OCI-LY7 (cell line): ENCODE measurements at regions not wholly inside any gene's neighbourhood (a gene's known extent, or its start where the extent isn't known, plus 50 kb on each side); places are given as distances from the start of the nearest gene placed in this dataset.

ENCODE experiments used
- BruUV-seq: library from RNA; stranded (reverse); fragments of 400-500 nt; replicated peaks from 2 replicates; lab custom pipeline; 2021; lab: Mats Ljungman, UMichigan
- CTCF ChIA-PET: fragments of 300-600 bp; sonication (Branson Sonifier 250); formaldehyde crosslinking; loops from one replicate; lab custom pipeline; 2022; ENCODE audit warnings: antibody characterized with exemption; ENCODE audit not compliant: unreplicated experiment; lab: Charles Lee
- POLR2A ChIA-PET: fragments of 300-600 bp; sonication (Branson Sonifier 250); formaldehyde crosslinking; loops from one replicate; lab custom pipeline; 2022; ENCODE audit warnings: antibody characterized with exemption; lab: Charles Lee
- DNase-seq: peaks from one replicate; pipeline ENCODE4 v3.0.0-alpha.2; 2015; ENCODE audit warnings: low spot score
- H2AFZ ChIP-seq: fragments of 200-600 bp; sonication (generic), shearing (Covaris generic); 2 replicates; pipeline ENCODE4 v1.6.1; 2014; ENCODE audit warnings: mild to moderate bottlenecking, antibody characterized with exemption, low read length, moderate library complexity
- H3K27ac ChIP-seq: fragments of 200-600 bp; sonication (generic); 2 replicates; pipeline ENCODE4 v1.5.1; 2014; ENCODE audit warnings: mixed run types, low read depth, mild to moderate bottlenecking, moderate library complexity, low read length, inconsistent platforms; ENCODE audit not compliant: poor library complexity, severe bottlenecking
- H3K36me3 ChIP-seq: fragments of 200-600 bp; sonication (generic); 2 replicates; pipeline ENCODE4 v1.6.1; 2014; ENCODE audit warnings: mild to moderate bottlenecking, antibody characterized with exemption, low read length, moderate library complexity, mixed read lengths; ENCODE audit not compliant: insufficient read depth
- H3K4me1 ChIP-seq: fragments of 200-600 bp; sonication (generic); 2 replicates; pipeline ENCODE4 v1.5.1; 2014; ENCODE audit warnings: mild to moderate bottlenecking, low read length; ENCODE audit not compliant: insufficient read depth, poor library complexity, severe bottlenecking
- H3K4me2 ChIP-seq: fragments of 200-600 bp; sonication (generic); 2 replicates; pipeline ENCODE4 v1.6.1; 2014; ENCODE audit warnings: mild to moderate bottlenecking, low read length
- H3K4me3 ChIP-seq: fragments of 200-600 bp; sonication (generic); 2 replicates; pipeline ENCODE4 v1.5.1; 2014; ENCODE audit warnings: mild to moderate bottlenecking, low read depth, low read length; ENCODE audit not compliant: poor library complexity, severe bottlenecking
- H3K79me2 ChIP-seq: fragments of 200-600 bp; sonication (generic); 2 replicates; pipeline ENCODE4 v1.6.1; 2016; ENCODE audit warnings: low read depth, mild to moderate bottlenecking, low read length, moderate library complexity, mixed read lengths; ENCODE audit not compliant: insufficient read depth
- H3K9me2 ChIP-seq: fragments of 200-600 bp; sonication (generic); 2 replicates; pipeline ENCODE4 v1.6.1; 2016; ENCODE audit warnings: mild to moderate bottlenecking, low read length, mixed read lengths; ENCODE audit not compliant: insufficient read depth
- H3K9me3 ChIP-seq: fragments of 200-600 bp; sonication (generic); 2 replicates; pipeline ENCODE4 v1.6.1; 2014; ENCODE audit warnings: mild to moderate bottlenecking, mixed run types, low read length, mixed read lengths
- H4K20me1 ChIP-seq: fragments of 200-600 bp; sonication (generic); 2 replicates; pipeline ENCODE4 v1.6.1; 2014; ENCODE audit warnings: mild to moderate bottlenecking, antibody characterized with exemption, low read length, moderate library complexity, mixed read lengths; ENCODE audit not compliant: insufficient read depth
- CTCF ChIP-seq: fragments of 200-600 bp; sonication (generic); conservative IDR thresholded peaks from 2 replicates; pipeline ENCODE4 v1.5.1; 2014; ENCODE audit warnings: mild to moderate bottlenecking, antibody characterized with exemption, low read length, moderate library complexity, mixed read lengths
- EZH2phosphoT487 ChIP-seq: fragments of 200-600 bp; sonication (generic); IDR thresholded peaks from 2 replicates; pipeline ENCODE4 v1.6.1; 2018; ENCODE audit warnings: low read depth, borderline replicate concordance, mild to moderate bottlenecking, mixed run types, antibody characterized with exemption, low read length, moderate library complexity, mixed read lengths
- intact Hi-C: fragments of 100-400 bp; cut with micrococcal nuclease; formaldehyde crosslinking; loops from one replicate; pipeline ENCODE4 v1.10.0; 2022; ENCODE audit not compliant: unreplicated experiment

GRCh38 chr11:91688672-91689071 lies 535.9 kb upstream of the FAT3 start:
- Histone ChIP-seq H4K20me1 (no peaks in the 10 kb centered on the region), H3K36me3 (no peaks in the 10 kb centered on the region), H3K9me3 (no peaks in the 10 kb centered on the region), H3K79me2 (no peaks in the 10 kb centered on the region), H3K4me3 (no peak overlapping the region), H3K4me1 (no peaks in the 10 kb centered on the region), H3K9me2 (no peaks in the 10 kb centered on the region), H3K4me2 (no peak overlapping the region), H2AFZ (no peak overlapping the region), H3K27ac (no peak overlapping the region)
- ChIA-PET CTCF (no interaction called here), POLR2A (no interaction called here)
- no peak for DNase-seq
- TF ChIP-seq CTCF (no peak), EZH2phosphoT487 (no peak)
- BruUV-seq: no TSS peak
- intact Hi-C loops: no loop called here

DNA sequence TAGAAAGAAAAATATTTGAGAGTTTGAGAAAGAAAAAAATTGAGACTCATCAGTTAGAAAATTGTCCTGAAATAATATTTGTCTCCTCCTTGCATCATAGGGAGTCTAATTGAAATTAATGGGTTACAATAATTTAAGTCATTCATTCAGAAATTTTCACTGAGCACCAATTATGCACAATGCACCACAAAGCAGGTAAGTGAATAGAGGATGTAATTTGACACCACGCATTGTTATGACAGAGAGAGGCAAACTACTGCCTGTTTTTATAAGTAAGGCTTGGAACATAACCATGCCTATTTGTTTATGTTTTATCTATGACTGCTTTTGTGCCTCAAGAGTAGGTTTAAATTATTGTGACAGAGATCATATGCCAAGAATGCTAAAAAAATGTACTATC lies 537.9 kb upstream of the FAT3 start:
- no peaks in the 10 kb centered on the region for H3K79me2 ChIP-seq
- DNase-seq: no peak
- POLR2A ChIA-PET: no interaction called here
- no peak overlapping the region for H2AFZ ChIP-seq
- CTCF ChIA-PET: no interaction called here
- no TSS peak for BruUV-seq
- H3K4me2 ChIP-seq: no peak overlapping the region
- no peaks in the 10 kb centered on the region for H3K4me1 ChIP-seq
- TF ChIP-seq CTCF (no peak), EZH2phosphoT487 (no peak)
- H3K36me3 ChIP-seq: no peaks in the 10 kb centered on the region
- H3K9me3 ChIP-seq: no peaks in the 10 kb centered on the region
- H3K4me3 ChIP-seq: no peak overlapping the region
- H4K20me1 ChIP-seq: no peaks in the 10 kb centered on the region
- H3K27ac ChIP-seq: no peak overlapping the region
- no peaks in the 10 kb centered on the region for H3K9me2 ChIP-seq
- intact Hi-C loops: no loop called here

DNA sequence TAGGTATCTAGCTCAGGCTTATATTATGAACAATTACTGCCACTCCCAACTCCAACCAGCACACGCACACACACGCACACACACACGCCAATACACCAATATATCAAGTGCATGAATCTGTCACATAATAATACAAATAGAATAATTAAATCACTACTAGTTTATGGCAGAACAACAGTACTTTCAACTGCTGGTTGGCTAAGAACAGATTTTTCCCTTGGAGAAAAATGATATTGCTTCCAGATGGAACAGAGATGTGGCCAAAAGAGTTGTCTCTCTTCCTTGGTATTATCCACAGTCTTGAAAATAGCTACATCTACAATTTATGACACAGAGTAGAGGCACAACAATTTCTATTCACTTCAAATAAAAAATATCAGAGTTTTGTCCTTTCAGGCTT lies 538.3 kb upstream of the FAT3 start:
- intact Hi-C loops: no loop called here
- no TSS peak for BruUV-seq
- H3K9me3 ChIP-seq: no peaks in the 10 kb centered on the region
- no peak for DNase-seq
- no peaks in the 10 kb centered on the region for H3K36me3 ChIP-seq
- H3K4me2 ChIP-seq: no peak overlapping the region
- no peaks in the 10 kb centered on the region for H3K4me1 ChIP-seq
- no peak overlapping the region for H3K27ac ChIP-seq
- H2AFZ ChIP-seq: no peak overlapping the region
- H4K20me1 ChIP-seq: no peaks in the 10 kb centered on the region
- H3K4me3 ChIP-seq: no peak overlapping the region
- TF ChIP-seq CTCF (no peak), EZH2phosphoT487 (no peak)
- CTCF ChIA-PET: no interaction called here
- no peaks in the 10 kb centered on the region for H3K9me2 ChIP-seq
- no peaks in the 10 kb centered on the region for H3K79me2 ChIP-seq
- POLR2A ChIA-PET: no interaction called here
